GM21390 (cell line): ENCODE measurements at regions not wholly inside any gene's neighbourhood (a gene's known extent, or its start where the extent isn't known, plus 50 kb on each side); places are given as distances from the start of the nearest gene placed in this dataset.
A peak's percentile ranks its signal among the peaks of the same experiment; 100 is the strongest.

Source experiments
- ATAC-seq: cut with Tn5 transposase; IDR thresholded peaks from one replicate; pipeline ENCODE4 v1.9.1; 2021; ENCODE audit not compliant: unreplicated experiment

- ATAC-seq, result no peak
Observed at GRCh38 chr2:88832311-88832991, 141.0 kb downstream of the RPIA start.

- no peak for ATAC-seq
Observed at GRCh38 chr2:88832992-88833389, 141.5 kb downstream of the RPIA start.

- ATAC-seq, result no peak
Observed at GRCh38 chr2:88834376-88834775, 142.9 kb downstream of the RPIA start.

- ATAC-seq, result no peak
Observed at GRCh38 chr2:88834866-88835265, 143.4 kb downstream of the RPIA start.

GRCh38 chr2:88835726-88836125, 144.3 kb downstream of the RPIA start:
- ATAC-seq, result no peak

- no peak for ATAC-seq
Observed at GRCh38 chr2:88836351-88836750, 144.9 kb downstream of the RPIA start.

GRCh38 chr2:88837511-88838160, 146.2 kb downstream of the RPIA start:
- no peak for ATAC-seq

- peak; percentile 84 for ATAC-seq
Observed at GRCh38 chr2:88838165-88838635, 146.7 kb downstream of the RPIA start.

- no peak for ATAC-seq
Observed at GRCh38 chr2:88841224-88841929, 149.9 kb downstream of the RPIA start.

- no peak for ATAC-seq
Observed at GRCh38 chr2:88842656-88843460, 151.4 kb downstream of the RPIA start.

GRCh38 chr2:88843651-88844050, 152.2 kb downstream of the RPIA start:
- ATAC-seq, result no peak

- no peak for ATAC-seq
Observed at GRCh38 chr2:88844960-88845359, 153.5 kb downstream of the RPIA start.

GRCh38 chr2:88845772-88846661, 154.5 kb downstream of the RPIA start:
- peak; percentile 86 for ATAC-seq

GRCh38 chr2:88852753-88853402, 161.4 kb downstream of the RPIA start:
- no peak for ATAC-seq

- no peak for ATAC-seq
Observed at GRCh38 chr2:88853403-88853790, 161.9 kb downstream of the RPIA start.

GRCh38 chr2:88854528-88854927, 163.1 kb downstream of the RPIA start:
- no peak for ATAC-seq

GRCh38 chr2:88855620-88856408, 164.3 kb downstream of the RPIA start:
- peak; percentile 30 for ATAC-seq

- peak; percentile 8 for ATAC-seq
Observed at GRCh38 chr2:88856409-88857135, 165.1 kb downstream of the RPIA start.
